Uterus (tissue), 2 donors: ENCODE measurements at regions not wholly inside any gene's neighbourhood (a gene's known extent, or its start where the extent isn't known, plus 50 kb on each side); places are given as distances from the start of the nearest gene placed in this dataset.

Experiments used
- POLR2A ChIP-seq, 2 donors: fragments of 450-650 bp; IDR thresholded peaks; one replicate each; pipeline ENCODE4 v1.6.1; 2016; ENCODE audit warnings: antibody characterized with exemption in 2 of 2, mild to moderate bottlenecking in 1 of 2, moderate library complexity in 1 of 2
- TF ChIP-seq, protein P1 (sequence below), 4 experiments: fragments of 200-600 bp in 2 of 4; fragments of 450-650 bp in 2 of 4; sonication (generic) in 2 of 4; IDR thresholded peaks; one replicate each; pipeline ENCODE4 v1.5.1; 2016 to 2019; ENCODE audit warnings: antibody characterized with exemption in 4 of 4, mild to moderate bottlenecking in 2 of 4, moderate library complexity in 1 of 4

DNA sequence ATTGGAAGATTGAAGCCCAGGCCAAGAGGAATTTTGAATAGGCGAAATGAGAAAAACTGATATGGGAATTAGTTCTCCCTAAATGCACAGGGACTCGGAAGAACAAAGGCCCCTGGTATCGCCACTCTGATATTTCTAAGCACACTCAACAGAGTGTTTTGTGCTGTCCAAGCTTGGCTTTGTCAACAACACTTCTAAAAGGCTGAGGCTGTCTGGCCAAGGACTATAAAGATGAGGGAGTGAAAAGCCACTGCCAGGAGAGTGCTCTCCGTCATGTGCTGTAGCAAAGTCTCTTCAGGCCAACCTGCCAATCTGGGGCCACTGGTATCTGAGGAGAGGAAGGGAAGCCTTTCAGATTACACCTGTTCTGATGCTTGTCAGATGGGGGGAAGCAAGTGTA is 611.2 kb upstream of the PIK3C3 start:
- TF ChIP-seq, protein P1, sequence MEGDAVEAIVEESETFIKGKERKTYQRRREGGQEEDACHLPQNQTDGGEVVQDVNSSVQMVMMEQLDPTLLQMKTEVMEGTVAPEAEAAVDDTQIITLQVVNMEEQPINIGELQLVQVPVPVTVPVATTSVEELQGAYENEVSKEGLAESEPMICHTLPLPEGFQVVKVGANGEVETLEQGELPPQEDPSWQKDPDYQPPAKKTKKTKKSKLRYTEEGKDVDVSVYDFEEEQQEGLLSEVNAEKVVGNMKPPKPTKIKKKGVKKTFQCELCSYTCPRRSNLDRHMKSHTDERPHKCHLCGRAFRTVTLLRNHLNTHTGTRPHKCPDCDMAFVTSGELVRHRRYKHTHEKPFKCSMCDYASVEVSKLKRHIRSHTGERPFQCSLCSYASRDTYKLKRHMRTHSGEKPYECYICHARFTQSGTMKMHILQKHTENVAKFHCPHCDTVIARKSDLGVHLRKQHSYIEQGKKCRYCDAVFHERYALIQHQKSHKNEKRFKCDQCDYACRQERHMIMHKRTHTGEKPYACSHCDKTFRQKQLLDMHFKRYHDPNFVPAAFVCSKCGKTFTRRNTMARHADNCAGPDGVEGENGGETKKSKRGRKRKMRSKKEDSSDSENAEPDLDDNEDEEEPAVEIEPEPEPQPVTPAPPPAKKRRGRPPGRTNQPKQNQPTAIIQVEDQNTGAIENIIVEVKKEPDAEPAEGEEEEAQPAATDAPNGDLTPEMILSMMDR (IDR thresholded peaks at IDR 0.05), result no peak
- TF ChIP-seq POLR2A (IDR thresholded peaks at IDR 0.05), result no peak
